ENCODE measurements at regions not wholly inside any gene's neighbourhood (a gene's known extent, or its start where the extent isn't known, plus 50 kb on each side); places are given as distances from the start of the nearest gene placed in this dataset.

DNA sequence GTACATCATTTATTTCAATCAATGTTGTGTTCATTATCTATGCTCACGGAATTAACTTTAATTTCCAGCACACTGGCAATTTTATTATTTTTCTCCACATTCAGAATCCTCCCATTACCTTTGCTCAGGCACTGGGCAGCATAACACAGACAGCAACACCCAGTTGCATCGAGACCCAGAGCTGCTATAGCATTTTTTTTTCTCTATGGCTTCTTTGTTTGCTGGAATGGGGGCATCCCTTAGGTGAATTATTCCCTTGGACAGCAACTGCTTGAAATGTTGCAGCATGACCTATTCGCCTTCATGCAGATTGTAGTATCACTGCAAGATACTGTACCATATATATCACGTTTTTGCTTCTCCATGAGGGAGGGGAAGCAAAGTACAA lies 88.8 kb downstream of the CHD9NB start (continued):
- no peak for TF ChIP-seq ATF2 (IDR thresholded peaks at IDR 0.05; ENCODE audit: low read length)

DNA sequence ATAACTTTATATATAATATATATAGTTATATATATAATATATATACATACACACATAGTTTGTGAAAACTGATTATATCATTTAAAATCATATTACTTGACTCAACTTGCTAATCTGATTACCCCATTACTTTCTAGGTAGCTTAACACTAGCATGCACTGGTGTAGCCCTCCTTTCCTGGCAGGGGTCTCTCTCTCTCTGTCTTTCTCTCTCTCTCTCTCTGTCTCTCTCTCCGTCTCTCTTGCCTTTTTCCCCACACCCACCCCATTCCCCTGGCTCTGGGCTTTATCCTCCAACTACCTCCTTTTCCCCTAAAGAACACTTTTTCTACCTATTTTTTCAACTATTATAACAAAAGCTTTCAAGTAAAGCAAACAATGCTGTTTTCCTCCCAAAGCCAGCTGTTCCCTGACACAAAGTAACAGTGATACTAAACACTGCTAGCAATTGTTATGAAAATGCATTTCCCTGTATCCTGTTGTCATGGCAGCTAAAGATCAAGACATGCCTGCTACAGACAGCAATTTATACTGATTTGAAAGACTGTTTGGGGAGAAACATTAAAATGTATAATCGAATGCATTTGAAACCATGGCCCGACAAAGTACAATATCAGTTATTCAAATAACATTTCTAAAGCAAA lies 89.4 kb downstream of the CHD9NB start:
- intact Hi-C loops (cut with micrococcal nuclease; ENCODE audit: unreplicated experiment) (no loop called here), in situ Hi-C loops (cut with MboI) (no loop called here)
- POLR2A ChIA-PET, result no interaction called here
- H3K79me2 ChIP-seq (ENCODE audit: control insufficient read depth, insufficient read depth, low read length), result no peaks in the 10 kb centered on the region
- no peak overlapping the region for H3K27ac ChIP-seq (ENCODE audit: control insufficient read depth, insufficient read depth)
- no peak overlapping the region for H3K9ac ChIP-seq (ENCODE audit: control insufficient read depth, insufficient read depth, low read length)
- H2AFZ ChIP-seq (ENCODE audit: control insufficient read depth, low read depth, low read length), result no peak overlapping the region
- RAD21 ChIA-PET (ENCODE audit: unreplicated experiment), result no interaction called here
- H3K4me2 ChIP-seq (ENCODE audit: control insufficient read depth, insufficient read depth), result no peak overlapping the region
- no peaks in the 10 kb centered on the region for H3K4me1 ChIP-seq (ENCODE audit: control insufficient read depth, insufficient read depth, low read length)
- TF ChIP-seq ASH2L (IDR thresholded peaks at IDR 0.05; ENCODE audit: borderline replicate concordance, low read depth) (no peak), BRCA1 (IDR thresholded peaks at IDR 0.05; ENCODE audit: low read depth, low read length) (no peak), MLLT1 (IDR thresholded peaks at IDR 0.05) (no peak), NFXL1 (IDR thresholded peaks at IDR 0.05; ENCODE audit: borderline replicate concordance) (no peak), MTA3 (IDR thresholded peaks at IDR 0.05; ENCODE audit: borderline replicate concordance, low read length) (no peak), NBN (IDR thresholded peaks at IDR 0.05) (no peak), SUZ12 (IDR thresholded peaks at IDR 0.05; ENCODE audit: unreplicated experiment) (no peak), POU2F2 (IDR thresholded peaks at IDR 0.05; ENCODE audit: borderline replicate concordance, low read depth, low read length) (no peak), LARP7 (IDR thresholded peaks at IDR 0.05) (no peak)
- TF ChIP-seq, protein P1, sequence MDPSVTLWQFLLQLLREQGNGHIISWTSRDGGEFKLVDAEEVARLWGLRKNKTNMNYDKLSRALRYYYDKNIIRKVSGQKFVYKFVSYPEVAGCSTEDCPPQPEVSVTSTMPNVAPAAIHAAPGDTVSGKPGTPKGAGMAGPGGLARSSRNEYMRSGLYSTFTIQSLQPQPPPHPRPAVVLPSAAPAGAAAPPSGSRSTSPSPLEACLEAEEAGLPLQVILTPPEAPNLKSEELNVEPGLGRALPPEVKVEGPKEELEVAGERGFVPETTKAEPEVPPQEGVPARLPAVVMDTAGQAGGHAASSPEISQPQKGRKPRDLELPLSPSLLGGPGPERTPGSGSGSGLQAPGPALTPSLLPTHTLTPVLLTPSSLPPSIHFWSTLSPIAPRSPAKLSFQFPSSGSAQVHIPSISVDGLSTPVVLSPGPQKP (IDR thresholded peaks at IDR 0.05; ENCODE audit: low read depth, low read length), result no peak
- TF ChIP-seq, protein P2, sequence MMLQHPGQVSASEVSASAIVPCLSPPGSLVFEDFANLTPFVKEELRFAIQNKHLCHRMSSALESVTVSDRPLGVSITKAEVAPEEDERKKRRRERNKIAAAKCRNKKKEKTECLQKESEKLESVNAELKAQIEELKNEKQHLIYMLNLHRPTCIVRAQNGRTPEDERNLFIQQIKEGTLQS (IDR thresholded peaks at IDR 0.05; ENCODE audit: borderline replicate concordance, extremely low read depth, low read depth, low read length), result no peak
- TF ChIP-seq, protein P3, sequence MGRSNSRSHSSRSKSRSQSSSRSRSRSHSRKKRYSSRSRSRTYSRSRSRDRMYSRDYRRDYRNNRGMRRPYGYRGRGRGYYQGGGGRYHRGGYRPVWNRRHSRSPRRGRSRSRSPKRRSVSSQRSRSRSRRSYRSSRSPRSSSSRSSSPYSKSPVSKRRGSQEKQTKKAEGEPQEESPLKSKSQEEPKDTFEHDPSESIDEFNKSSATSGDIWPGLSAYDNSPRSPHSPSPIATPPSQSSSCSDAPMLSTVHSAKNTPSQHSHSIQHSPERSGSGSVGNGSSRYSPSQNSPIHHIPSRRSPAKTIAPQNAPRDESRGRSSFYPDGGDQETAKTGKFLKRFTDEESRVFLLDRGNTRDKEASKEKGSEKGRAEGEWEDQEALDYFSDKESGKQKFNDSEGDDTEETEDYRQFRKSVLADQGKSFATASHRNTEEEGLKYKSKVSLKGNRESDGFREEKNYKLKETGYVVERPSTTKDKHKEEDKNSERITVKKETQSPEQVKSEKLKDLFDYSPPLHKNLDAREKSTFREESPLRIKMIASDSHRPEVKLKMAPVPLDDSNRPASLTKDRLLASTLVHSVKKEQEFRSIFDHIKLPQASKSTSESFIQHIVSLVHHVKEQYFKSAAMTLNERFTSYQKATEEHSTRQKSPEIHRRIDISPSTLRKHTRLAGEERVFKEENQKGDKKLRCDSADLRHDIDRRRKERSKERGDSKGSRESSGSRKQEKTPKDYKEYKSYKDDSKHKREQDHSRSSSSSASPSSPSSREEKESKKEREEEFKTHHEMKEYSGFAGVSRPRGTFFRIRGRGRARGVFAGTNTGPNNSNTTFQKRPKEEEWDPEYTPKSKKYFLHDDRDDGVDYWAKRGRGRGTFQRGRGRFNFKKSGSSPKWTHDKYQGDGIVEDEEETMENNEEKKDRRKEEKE (IDR thresholded peaks at IDR 0.05), result no peak
- no peaks in the 10 kb centered on the region for H3K9me3 ChIP-seq (replicated peaks; ENCODE audit: control insufficient read depth, insufficient read depth, low read length)
- CTCF ChIA-PET, result interaction anchor here (1.1 kb wide), 1 partner anchor 8 kb away, joined by 3 read pairs; no protein-coding TSS in a partner anchor
- FAIRE-seq (no peak), ATAC-seq (no peak), DNase-seq (ENCODE audit: low read depth, low spot score) (no peak)
- no peaks in the 10 kb centered on the region for H4K20me1 ChIP-seq (ENCODE audit: control insufficient read depth, insufficient read depth)
- BruUV-seq (replicated peaks), result no TSS peak
- WGBS (ENCODE audit: insufficient coverage, insufficient replicate concordance, low lambda C conversion rate, missing lambda C conversion rate), result 22% methylated on average over 3 of the region's 3 CpGs
- no peaks in the 10 kb centered on the region for H3K27me3 ChIP-seq (replicated peaks in 1 of 2; ENCODE audit: control insufficient read depth in 2 of 2, insufficient read depth in 2 of 2, low read length in 1 of 2)
- no peak overlapping the region for H3K4me3 ChIP-seq
- no peaks in the 10 kb centered on the region for H3K36me3 ChIP-seq (ENCODE audit: control insufficient read depth in 2 of 2, insufficient read depth in 2 of 2, low read length in 1 of 2)
- SMC1A ChIA-PET (ENCODE audit: uncharacterized antibody, unreplicated experiment), result interaction anchor here (0.7 kb wide), 1 partner anchor 8 kb away, joined by 3 read pairs; no protein-coding TSS in a partner anchor

All from GM12878 (cell line).